ENCODE measurements at regions not wholly inside any gene's neighbourhood (a gene's known extent, or its start where the extent isn't known, plus 50 kb on each side); places are given as distances from the start of the nearest gene placed in this dataset.

GRCh38 chr19:34109596-34109995, 62.7 kb upstream of the LSM14A start:
- no peak for TF ChIP-seq CTCF (IDR thresholded peaks at IDR 0.05; ENCODE audit: low read depth, low read length)

GRCh38 chr19:34118879-34119748, 53.2 kb upstream of the LSM14A start:
- TF ChIP-seq CTCF (IDR thresholded peaks at IDR 0.05; ENCODE audit: low read depth, low read length): no peak
- no peak for DNase-seq (ENCODE audit: extremely low read depth, low read depth)

More at GRCh38 chr19:34109596-34109995, 62.7 kb upstream of the LSM14A start:
- DNase-seq (ENCODE audit: extremely low read depth, low read depth): no peak

GRCh38 chr19:34120141-34120540, 52.2 kb upstream of the LSM14A start:
- TF ChIP-seq CTCF (IDR thresholded peaks at IDR 0.05; ENCODE audit: low read depth, low read length): no peak
- no peak for DNase-seq (ENCODE audit: extremely low read depth, low read depth)

GRCh38 chr19:34120846-34121639, 51.3 kb upstream of the LSM14A start:
- no peak for DNase-seq (ENCODE audit: extremely low read depth, low read depth)
- TF ChIP-seq CTCF (IDR thresholded peaks at IDR 0.05; ENCODE audit: low read depth, low read length): peak; percentile 90

Data from AG09319 (cell line).